ENCODE measurements at regions not wholly inside any gene's neighbourhood (a gene's known extent, or its start where the extent isn't known, plus 50 kb on each side); places are given as distances from the start of the nearest gene placed in this dataset.

DNA sequence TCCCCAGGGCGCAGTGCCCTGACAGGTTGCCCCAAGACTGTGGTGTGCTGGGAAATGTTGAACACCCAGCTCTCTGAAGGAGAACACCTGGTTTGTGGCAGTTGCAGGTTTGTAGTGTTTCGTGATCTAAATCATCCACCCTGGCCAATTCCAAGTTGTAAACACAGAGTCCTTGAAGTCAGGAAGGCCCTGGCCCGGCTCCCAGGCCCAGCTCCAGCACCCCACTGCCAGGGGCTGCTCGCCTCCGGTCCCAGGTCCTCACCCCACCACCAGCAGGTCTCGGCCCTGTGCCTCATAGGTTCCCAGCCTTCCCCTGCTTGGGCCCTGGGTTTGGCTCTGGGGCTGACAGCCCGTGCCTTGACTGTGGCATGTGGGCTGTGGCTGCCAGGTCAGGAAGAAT is 121.4 kb upstream of the MLN start:
- no peak overlapping the region for H3K4me3 ChIP-seq (ENCODE audit: low read length)
- TF ChIP-seq, protein P1, sequence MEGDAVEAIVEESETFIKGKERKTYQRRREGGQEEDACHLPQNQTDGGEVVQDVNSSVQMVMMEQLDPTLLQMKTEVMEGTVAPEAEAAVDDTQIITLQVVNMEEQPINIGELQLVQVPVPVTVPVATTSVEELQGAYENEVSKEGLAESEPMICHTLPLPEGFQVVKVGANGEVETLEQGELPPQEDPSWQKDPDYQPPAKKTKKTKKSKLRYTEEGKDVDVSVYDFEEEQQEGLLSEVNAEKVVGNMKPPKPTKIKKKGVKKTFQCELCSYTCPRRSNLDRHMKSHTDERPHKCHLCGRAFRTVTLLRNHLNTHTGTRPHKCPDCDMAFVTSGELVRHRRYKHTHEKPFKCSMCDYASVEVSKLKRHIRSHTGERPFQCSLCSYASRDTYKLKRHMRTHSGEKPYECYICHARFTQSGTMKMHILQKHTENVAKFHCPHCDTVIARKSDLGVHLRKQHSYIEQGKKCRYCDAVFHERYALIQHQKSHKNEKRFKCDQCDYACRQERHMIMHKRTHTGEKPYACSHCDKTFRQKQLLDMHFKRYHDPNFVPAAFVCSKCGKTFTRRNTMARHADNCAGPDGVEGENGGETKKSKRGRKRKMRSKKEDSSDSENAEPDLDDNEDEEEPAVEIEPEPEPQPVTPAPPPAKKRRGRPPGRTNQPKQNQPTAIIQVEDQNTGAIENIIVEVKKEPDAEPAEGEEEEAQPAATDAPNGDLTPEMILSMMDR (IDR thresholded peaks at IDR 0.05; ENCODE audit: insufficient read depth, low read depth, low read length, missing control alignments): no peak
- no peak for DNase-seq (ENCODE audit: low read depth)

DNA sequence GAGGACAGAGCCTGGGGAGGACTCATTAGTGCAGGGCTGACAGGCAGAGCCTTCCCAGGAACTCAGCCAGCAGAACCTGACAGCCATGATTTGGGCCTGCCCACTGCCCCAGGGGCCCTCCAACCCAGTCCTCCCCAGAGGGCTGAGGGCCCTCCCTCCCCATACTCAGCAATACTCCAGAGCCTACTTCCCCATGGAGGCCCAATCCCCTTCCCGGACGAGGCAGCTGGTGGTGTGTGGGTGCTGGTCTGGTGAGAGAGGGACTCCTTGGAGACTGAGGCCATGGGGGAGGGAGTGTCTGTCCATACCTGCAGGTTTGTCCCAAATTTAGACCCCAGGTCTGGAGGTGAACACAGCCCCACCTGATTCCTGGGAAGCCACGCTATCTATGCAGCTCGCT is 120.9 kb upstream of the MLN start:
- H3K4me3 ChIP-seq (ENCODE audit: low read length): no peak overlapping the region
- TF ChIP-seq, protein P1 (IDR thresholded peaks at IDR 0.05; ENCODE audit: insufficient read depth, low read depth, low read length, missing control alignments): no peak
- DNase-seq (ENCODE audit: low read depth): no peak

DNA sequence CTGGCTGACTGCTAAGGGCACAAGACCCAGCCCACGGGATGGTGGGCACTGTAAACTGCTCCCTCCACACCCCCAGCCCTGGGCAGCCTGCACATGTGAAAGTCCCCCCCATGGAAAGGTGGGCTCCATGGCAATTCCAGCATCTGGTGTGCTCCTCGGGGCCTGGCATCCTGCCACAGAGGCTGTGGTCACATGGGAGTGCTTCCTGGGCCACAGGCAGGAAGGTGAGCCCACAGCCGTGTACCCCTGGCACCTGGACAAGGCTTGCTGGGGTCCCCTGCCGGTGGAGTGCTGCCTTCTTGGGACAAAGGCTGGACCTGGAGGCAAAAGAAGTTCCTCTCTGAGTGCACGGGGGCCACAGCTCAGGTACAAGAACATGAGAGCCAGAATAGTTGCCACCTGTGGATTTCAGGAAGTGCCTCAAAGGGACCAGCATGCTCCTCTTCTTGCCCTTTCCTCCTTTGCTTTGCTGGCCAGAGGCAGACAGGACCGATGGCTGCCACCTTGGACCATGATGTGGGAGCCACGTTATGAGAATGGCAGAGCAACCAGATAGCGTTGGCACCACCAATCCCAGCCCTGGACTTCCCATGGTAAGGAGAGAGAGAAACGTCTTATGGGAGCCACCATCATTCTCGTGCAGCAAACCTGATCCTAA is 120.2 kb upstream of the MLN start:
- TF ChIP-seq, protein P1 (IDR thresholded peaks at IDR 0.05; ENCODE audit: insufficient read depth, low read depth, low read length, missing control alignments): no peak
- H3K4me3 ChIP-seq (ENCODE audit: low read length): no peak overlapping the region
- DNase-seq (ENCODE audit: low read depth): no peak

DNA sequence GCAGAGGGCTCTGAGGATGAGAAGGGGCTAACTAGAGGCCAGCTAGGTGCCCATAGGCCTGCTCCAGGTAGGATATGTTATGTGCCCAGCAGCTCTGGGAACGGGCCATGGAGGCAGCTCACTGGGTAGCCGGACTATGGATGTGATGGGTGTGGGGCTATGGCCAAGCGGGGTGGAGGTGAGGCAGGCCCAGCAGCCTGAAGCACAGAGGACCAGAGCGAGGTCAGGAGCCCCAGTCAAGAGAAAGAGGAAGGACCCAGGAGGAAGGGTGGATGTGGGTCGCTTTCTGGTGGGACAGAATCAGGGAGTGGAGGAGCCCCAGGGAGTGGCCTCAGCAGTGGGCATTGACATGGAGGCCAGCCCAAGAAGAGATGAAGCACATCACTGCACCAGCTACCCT is 117.9 kb upstream of the MLN start:
- TF ChIP-seq, protein P1 (IDR thresholded peaks at IDR 0.05; ENCODE audit: insufficient read depth, low read depth, low read length, missing control alignments): no peak
- DNase-seq (ENCODE audit: low read depth): no peak
- no peak overlapping the region for H3K4me3 ChIP-seq (ENCODE audit: low read length)

DNA sequence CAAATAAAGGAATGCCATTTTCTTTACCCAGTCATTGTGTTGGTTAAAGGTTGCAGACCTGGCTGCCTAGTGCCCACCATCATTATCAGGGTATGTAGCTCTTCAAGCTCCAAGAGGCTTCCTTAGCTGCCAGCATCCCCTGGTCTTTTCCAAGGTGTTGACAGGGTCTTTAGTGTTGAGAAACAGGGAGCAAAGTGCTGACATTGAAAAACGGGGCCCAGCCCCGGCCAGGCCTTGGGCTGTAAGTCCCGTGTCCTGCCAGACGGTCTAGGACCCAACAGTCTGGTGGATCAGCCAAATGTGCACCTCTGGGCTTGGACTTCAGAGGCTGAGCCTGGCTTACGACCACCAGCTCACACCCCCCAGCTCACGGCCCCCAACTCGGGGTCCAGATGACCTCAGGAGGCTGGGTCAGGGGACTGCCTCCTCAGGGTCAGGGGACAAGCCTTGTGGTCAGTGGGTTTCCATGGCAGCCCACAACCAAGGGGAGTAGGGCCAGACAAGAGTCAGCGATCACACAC is 114.4 kb upstream of the MLN start:
- TF ChIP-seq, protein P1 (IDR thresholded peaks at IDR 0.05; ENCODE audit: insufficient read depth, low read depth, low read length, missing control alignments): no peak
- DNase-seq (ENCODE audit: low read depth): no peak
- no peak overlapping the region for H3K4me3 ChIP-seq (ENCODE audit: low read length)

DNA sequence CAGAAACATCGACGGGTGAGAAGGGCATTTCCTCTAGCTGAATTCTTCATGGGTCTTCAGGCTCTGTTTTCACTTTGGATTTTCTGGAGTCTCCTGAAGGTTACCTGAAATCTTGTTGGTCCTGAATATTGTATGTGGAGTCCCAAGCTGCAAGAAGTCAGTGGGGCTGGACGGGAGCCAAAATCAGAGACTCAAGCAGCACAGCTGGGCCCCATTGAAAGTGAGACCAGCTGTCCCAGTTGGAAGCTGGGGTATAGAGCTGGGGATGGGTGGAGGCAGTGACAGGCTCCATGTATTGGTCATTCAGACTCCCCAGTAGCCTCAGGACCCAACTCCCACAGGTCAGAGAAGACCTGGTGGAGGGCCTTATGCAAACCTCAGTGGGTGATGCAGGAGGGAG is 111.3 kb upstream of the MLN start:
- no peak for DNase-seq (ENCODE audit: low read depth)
- no peak overlapping the region for H3K4me3 ChIP-seq (ENCODE audit: low read length)
- TF ChIP-seq, protein P1 (IDR thresholded peaks at IDR 0.05; ENCODE audit: insufficient read depth, low read depth, low read length, missing control alignments): no peak

DNA sequence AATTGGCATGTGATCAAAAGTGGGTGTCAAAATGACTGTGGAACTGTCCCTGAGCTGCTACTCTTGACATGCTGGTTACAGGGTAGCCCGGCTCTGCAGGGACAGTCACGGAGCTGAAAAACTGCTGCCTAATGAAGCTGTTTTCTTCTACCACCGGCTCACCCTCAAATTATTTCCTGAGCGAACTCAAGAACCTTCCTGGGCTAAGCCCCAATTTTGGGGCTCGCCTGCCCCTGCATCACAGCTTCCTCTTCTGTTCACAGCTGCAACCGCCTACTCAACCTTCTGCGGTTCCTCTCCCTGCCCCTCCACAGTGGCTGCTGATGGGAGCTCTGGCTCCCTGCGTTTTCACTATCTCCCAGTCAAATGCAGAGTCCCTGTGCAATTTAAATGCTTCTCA is 110.8 kb upstream of the MLN start:
- TF ChIP-seq, protein P1 (IDR thresholded peaks at IDR 0.05; ENCODE audit: insufficient read depth, low read depth, low read length, missing control alignments): no peak
- no peak for DNase-seq (ENCODE audit: low read depth)
- H3K4me3 ChIP-seq (ENCODE audit: low read length): no peak overlapping the region

All from epithelial cell of esophagus (primary cell).